ENCODE measurements at regions not wholly inside any gene's neighbourhood (a gene's known extent, or its start where the extent isn't known, plus 50 kb on each side); places are given as distances from the start of the nearest gene placed in this dataset.

GRCh38 chr11:116656011-116656410 lies 116.8 kb downstream of the BUD13 start:
- Histone ChIP-seq H3K9me3 (peaks cover 0 to 10% (median 9%) of the 10 kb centered on the region in 3 donors), H3K4me3 (no peak overlapping the region), H3K27ac (no peak overlapping the region), H3K36me3 (no peaks in the 10 kb centered on the region), H3K4me1 (no peaks in the 10 kb centered on the region), H3K27me3 (peaks cover 0 to 19% of the 10 kb centered on the region in 2 donors)
- intact Hi-C loops (cut with DNase I; ENCODE audit: low total_unique reads): no loop called here
- no peak for DNase-seq
- TF ChIP-seq CTCF (IDR thresholded peaks at IDR 0.05): no peak

DNA sequence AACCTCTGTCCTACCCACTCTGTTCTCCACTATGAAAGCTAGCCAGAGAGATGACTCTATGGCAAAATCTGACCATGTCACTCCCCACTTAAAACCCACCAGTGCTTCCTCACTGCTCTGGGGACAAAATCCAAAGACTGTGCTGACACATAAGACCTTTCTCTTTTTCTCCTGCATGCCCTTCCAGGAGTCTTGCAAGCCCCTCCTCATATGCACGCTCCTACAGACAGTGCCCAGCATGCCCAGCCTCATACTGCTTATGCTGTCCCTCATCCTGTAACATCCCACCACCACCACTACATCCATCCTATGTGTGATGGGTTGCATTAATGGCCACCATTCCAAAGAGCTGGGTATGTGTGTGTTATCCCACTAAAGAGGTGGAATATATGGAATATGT lies 118.3 kb downstream of the BUD13 start:
- H3K36me3 ChIP-seq: no peaks in the 10 kb centered on the region
- no peak for DNase-seq
- no peaks in the 10 kb centered on the region for H3K4me1 ChIP-seq
- intact Hi-C loops (cut with DNase I; ENCODE audit: low total_unique reads): no loop called here
- no peak overlapping the region for H3K27ac ChIP-seq
- TF ChIP-seq CTCF (IDR thresholded peaks at IDR 0.05): no peak
- H3K27me3 ChIP-seq: peaks cover 0 to 5% of the 10 kb centered on the region in 2 donors
- H3K4me3 ChIP-seq: no peak overlapping the region
- H3K9me3 ChIP-seq: peaks cover 0 to 10% (median 9%) of the 10 kb centered on the region in 3 donors

GRCh38 chr11:116653206-116653605 lies 119.6 kb downstream of the BUD13 start:
- Histone ChIP-seq H3K4me1 (no peaks in the 10 kb centered on the region), H3K36me3 (no peaks in the 10 kb centered on the region), H3K4me3 (no peak overlapping the region), H3K27ac (no peak overlapping the region), H3K27me3 (peaks cover 0 to 4% of the 10 kb centered on the region in 2 donors), H3K9me3 (peaks cover 0 to 10% (median 9%) of the 10 kb centered on the region in 3 donors)
- no peak for TF ChIP-seq CTCF (IDR thresholded peaks at IDR 0.05)
- intact Hi-C loops (cut with DNase I; ENCODE audit: low total_unique reads): no loop called here
- no peak for DNase-seq

GRCh38 chr11:116651737-116652237 lies 121.0 kb downstream of the BUD13 start:
- intact Hi-C loops (cut with DNase I; ENCODE audit: low total_unique reads): no loop called here
- TF ChIP-seq CTCF (IDR thresholded peaks at IDR 0.05): no peak
- H3K4me1 ChIP-seq: no peaks in the 10 kb centered on the region

DNA sequence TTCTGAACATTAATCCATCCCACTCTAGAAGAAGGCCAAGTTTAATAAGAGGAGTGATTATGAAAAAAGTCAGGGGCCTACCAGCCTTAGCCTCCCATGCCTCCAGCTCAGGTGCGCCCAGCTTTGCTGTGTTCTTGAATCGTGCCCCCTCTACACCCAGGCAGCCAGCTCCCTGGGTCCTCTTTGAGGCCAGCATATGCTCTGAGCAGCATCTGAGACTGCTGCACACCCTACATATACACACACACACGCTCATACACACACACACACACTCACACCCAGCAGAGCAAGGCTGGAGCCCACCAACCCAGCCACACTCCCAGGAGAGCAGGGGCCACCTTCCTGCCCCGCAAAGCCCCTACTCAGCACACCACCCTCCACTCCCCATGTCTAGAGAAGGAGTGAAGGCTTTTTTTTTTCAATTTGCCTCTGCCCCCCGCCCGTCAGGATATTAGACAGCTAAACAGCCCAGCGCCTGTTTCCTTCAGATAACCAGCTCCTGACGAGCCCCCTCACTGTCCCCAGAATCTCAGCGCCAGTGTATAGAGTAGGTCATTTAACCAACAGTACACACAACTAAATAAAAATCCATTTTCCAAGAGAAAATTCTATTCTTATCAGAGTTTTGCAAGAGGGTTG lies 121.6 kb downstream of the BUD13 start:
- no peak for TF ChIP-seq CTCF (IDR thresholded peaks at IDR 0.05)
- no peaks in the 10 kb centered on the region for H3K4me1 ChIP-seq
- DNase-seq: no peak
- no peak overlapping the region for H3K4me3 ChIP-seq
- no peaks in the 10 kb centered on the region for H3K36me3 ChIP-seq
- intact Hi-C loops (cut with DNase I; ENCODE audit: low total_unique reads): no loop called here
- H3K27ac ChIP-seq: no peak overlapping the region
- H3K9me3 ChIP-seq: peaks cover 0 to 10% (median 9%) of the 10 kb centered on the region in 3 donors
- peaks cover 0 to 4% of the 10 kb centered on the region in 2 donors for H3K27me3 ChIP-seq

More at GRCh38 chr11:116651737-116652237, 121.0 kb downstream of the BUD13 start:
- no peak for DNase-seq
- Histone ChIP-seq H3K9me3 (peaks cover 0 to 10% (median 9%) of the 10 kb centered on the region in 3 donors), H3K27me3 (peaks cover 0 to 4% of the 10 kb centered on the region in 2 donors), H3K36me3 (no peaks in the 10 kb centered on the region), H3K4me3 (no peak overlapping the region), H3K27ac (no peak overlapping the region)
